H9 (cell line): ENCODE measurements at regions not wholly inside any gene's neighbourhood (a gene's known extent, or its start where the extent isn't known, plus 50 kb on each side); places are given as distances from the start of the nearest gene placed in this dataset.

Experiments used
- DNase-seq: peaks from one replicate; pipeline ENCODE4 v3.0.0-alpha.2; 2017
- H2AFZ ChIP-seq: one replicate; pipeline ENCODE4 v1.6.1; 2013; ENCODE audit warnings: mild to moderate bottlenecking, low read length, control low read depth, moderate library complexity
- H2AK5ac ChIP-seq: 2 replicates; pipeline ENCODE4 v1.6.1; 2013; ENCODE audit warnings: low read length, control low read depth, mixed read lengths; ENCODE audit not compliant: insufficient read length
- H2BK120ac ChIP-seq: one replicate; pipeline ENCODE4 v1.6.1; 2013; ENCODE audit warnings: low read depth, mild to moderate bottlenecking, low read length, control low read depth, inconsistent platforms; ENCODE audit not compliant: poor library complexity, severe bottlenecking
- H2BK12ac ChIP-seq: 2 replicates; pipeline ENCODE4 v1.6.1; 2013; ENCODE audit warnings: low read length, control low read depth, mixed read lengths, low read depth; ENCODE audit not compliant: insufficient read length
- H2BK15ac ChIP-seq: 2 replicates; pipeline ENCODE4 v1.6.1; 2013; ENCODE audit warnings: low read depth, low read length, control low read depth
- H2BK20ac ChIP-seq: one replicate; pipeline ENCODE4 v1.6.1; 2013; ENCODE audit warnings: low read depth, mild to moderate bottlenecking, low read length, control low read depth, inconsistent platforms; ENCODE audit not compliant: poor library complexity, severe bottlenecking
- H2BK5ac ChIP-seq: 2 replicates; pipeline ENCODE4 v1.6.1; 2013; ENCODE audit warnings: low read length, control low read depth, mixed read lengths; ENCODE audit not compliant: insufficient read length
- H3K14ac ChIP-seq: 2 replicates; pipeline ENCODE4 v1.6.1; 2013; ENCODE audit warnings: low read length, control low read depth; ENCODE audit not compliant: insufficient read depth
- H3K18ac ChIP-seq: 2 replicates; pipeline ENCODE4 v1.6.1; 2013; ENCODE audit warnings: low read depth, mild to moderate bottlenecking, mixed read lengths, low read length, control low read depth; ENCODE audit not compliant: insufficient read length
- H3K23ac ChIP-seq: 2 replicates; pipeline ENCODE4 v1.6.1; 2013; ENCODE audit warnings: low read length, control low read depth, mixed read lengths, low read depth; ENCODE audit not compliant: insufficient read length
- H3K23me2 ChIP-seq: 2 replicates; pipeline ENCODE4 v1.6.1; 2013; ENCODE audit warnings: low read depth, mild to moderate bottlenecking, mixed read lengths, low read length, control low read depth; ENCODE audit not compliant: insufficient read length, poor library complexity, severe bottlenecking
- H3K27ac ChIP-seq: 2 replicates; pipeline ENCODE4 v1.5.1; 2013; ENCODE audit warnings: low read length, control low read depth, mixed read lengths, low read depth; ENCODE audit not compliant: insufficient read length
- H3K27me3 ChIP-seq: 2 replicates; pipeline ENCODE4 v1.6.1; 2013; ENCODE audit warnings: low read length, control low read depth, inconsistent platforms; ENCODE audit not compliant: insufficient read depth
- H3K4ac ChIP-seq: 2 replicates; pipeline ENCODE4 v1.6.1; 2013; ENCODE audit warnings: low read depth, mild to moderate bottlenecking, control low read depth, inconsistent platforms, low read length, moderate library complexity
- H3K4me1 ChIP-seq: 2 replicates; pipeline ENCODE4 v1.6.1; 2013; ENCODE audit warnings: low read length, control low read depth, inconsistent platforms; ENCODE audit not compliant: insufficient read depth
- H3K4me2 ChIP-seq: 2 replicates; pipeline ENCODE4 v1.6.1; 2013; ENCODE audit warnings: low read length, control low read depth, mixed read lengths; ENCODE audit not compliant: insufficient read length, insufficient read depth
- H3K56ac ChIP-seq: 2 replicates; pipeline ENCODE4 v1.6.1; 2013; ENCODE audit warnings: low read depth, mild to moderate bottlenecking, mixed read lengths, low read length, control low read depth; ENCODE audit not compliant: insufficient read length
- H3K79me1 ChIP-seq: 2 replicates; pipeline ENCODE4 v1.6.1; 2013; ENCODE audit warnings: low read depth, mild to moderate bottlenecking, moderate library complexity, low read length, control low read depth, inconsistent platforms; ENCODE audit not compliant: insufficient read depth, poor library complexity, severe bottlenecking
- H3K79me2 ChIP-seq: 2 replicates; pipeline ENCODE4 v1.6.1; 2013; ENCODE audit warnings: low read length, control low read depth, inconsistent platforms; ENCODE audit not compliant: insufficient read depth
- H3K9ac ChIP-seq: 2 replicates; pipeline ENCODE4 v1.6.1; 2013; ENCODE audit warnings: low read length, control low read depth, mixed read lengths; ENCODE audit not compliant: insufficient read length; ENCODE audit errors: extremely low read depth
- H3K9me3 ChIP-seq: one replicate; pipeline ENCODE4 v1.6.1; 2013; ENCODE audit warnings: low read depth, low read length, inconsistent platforms; ENCODE audit not compliant: control insufficient read depth
- H3T11ph ChIP-seq: one replicate; pipeline ENCODE4 v1.6.1; 2013; ENCODE audit warnings: mild to moderate bottlenecking, low read length, control low read depth, inconsistent platforms
- H4K20me1 ChIP-seq: one replicate; pipeline ENCODE4 v1.6.1; 2013; ENCODE audit not compliant: control insufficient read depth, insufficient read length, insufficient read depth
- H4K5ac ChIP-seq: 2 replicates; pipeline ENCODE4 v1.6.1; 2013; ENCODE audit warnings: low read depth, mild to moderate bottlenecking, mixed read lengths, low read length, control low read depth; ENCODE audit not compliant: insufficient read length
- H4K8ac ChIP-seq: replicated peaks from 2 replicates; pipeline ENCODE4 v1.6.1; 2013; ENCODE audit warnings: low read length, control low read depth, mixed read lengths, low read depth; ENCODE audit not compliant: insufficient read length
- H4K91ac ChIP-seq: 2 replicates; pipeline ENCODE4 v1.6.1; 2013; ENCODE audit warnings: low read depth, mild to moderate bottlenecking, moderate library complexity, mixed read lengths, low read length, control low read depth; ENCODE audit not compliant: insufficient read length
- H3K27ac Mint-ChIP-seq, 3 experiments: 2 replicates in 2 of 3; 3 replicates in 1 of 3; pipeline ENCODE4 v1.8.0; 2020 to 2021; ENCODE audit warnings: mixed read lengths in 3 of 3, mild to moderate bottlenecking in 1 of 3, moderate library complexity in 1 of 3
- H3K27me3 Mint-ChIP-seq: 2 replicates; pipeline ENCODE4 v1.8.0; 2021; ENCODE audit warnings: low read depth, mild to moderate bottlenecking, moderate library complexity, mixed read lengths
- H3K36me3 Mint-ChIP-seq, 3 experiments: 2 replicates in 2 of 3; 3 replicates in 1 of 3; pipeline ENCODE4 v1.8.0; 2020 to 2021; ENCODE audit warnings: low read depth in 3 of 3, mixed read lengths in 3 of 3; ENCODE audit not compliant: insufficient read depth in 1 of 3
- H3K4me1 Mint-ChIP-seq, 2 experiments: 2 replicates each; pipeline ENCODE4 v1.8.0; 2020; ENCODE audit warnings: mixed read lengths in 2 of 2
- H3K4me3 Mint-ChIP-seq, 2 experiments: 2 replicates in 1 of 2; 3 replicates in 1 of 2; pipeline ENCODE4 v1.8.0; 2020 to 2021; ENCODE audit warnings: mild to moderate bottlenecking in 2 of 2, mixed read lengths in 2 of 2, moderate library complexity in 1 of 2
- H3K9me3 Mint-ChIP-seq, 2 experiments: 2 replicates in 1 of 2; 3 replicates in 1 of 2; pipeline ENCODE4 v1.8.0; 2020; ENCODE audit warnings: mild to moderate bottlenecking in 2 of 2, mixed read lengths in 2 of 2, moderate library complexity in 1 of 2
- WGBS: extraction: QIAGEN DNeasy Blood & Tissue Kit; methylation state at CpG from one replicate; pipeline ENCODE4 v1.1.7; 2013; ENCODE audit warnings: missing lambda C conversion rate, low lambda C conversion rate, mixed read lengths; ENCODE audit not compliant: insufficient read length; ENCODE audit errors: extremely low coverage; 5-methylcytosine and 5-hydroxymethylcytosine counted together
- TF ChIP-seq, protein P1 (sequence below): fragments of 200-600 bp; sonication (generic); conservative IDR thresholded peaks from 3 replicates; pipeline ENCODE4 v1.8.0; 2021; ENCODE audit warnings: antibody characterized with exemption, mild to moderate bottlenecking

DNA sequence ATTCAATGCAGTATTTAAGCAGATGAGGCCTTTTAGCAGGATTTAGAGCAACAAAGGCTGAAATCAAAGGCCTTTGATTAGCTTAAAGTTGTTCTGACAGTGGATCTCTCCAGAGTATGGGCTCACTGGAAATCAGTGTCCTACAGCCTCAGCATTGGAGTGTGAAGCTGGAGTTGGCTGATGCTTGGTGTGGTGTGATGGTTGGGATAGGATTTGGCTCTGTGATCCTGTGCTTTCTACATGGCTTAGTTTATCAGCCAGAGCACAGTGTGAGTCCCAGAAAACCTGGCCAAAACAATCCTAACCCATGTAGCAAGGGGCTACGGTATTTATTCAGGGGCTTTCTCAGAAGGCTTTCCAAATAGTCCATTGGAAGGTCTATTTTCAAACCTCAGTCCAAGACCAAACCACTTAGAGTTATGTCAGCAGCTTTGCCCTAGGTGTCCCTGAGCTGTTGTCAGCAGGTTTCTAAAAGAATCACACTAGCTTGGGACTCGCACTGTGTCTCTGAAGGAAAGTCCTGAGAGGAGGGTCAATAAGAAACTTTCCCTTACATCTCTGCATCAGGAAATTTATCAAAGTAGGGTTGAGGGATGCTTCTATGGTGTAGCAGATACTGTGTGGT lies 65.4 kb upstream of the ANKRD1 start:
- WGBS, result no CpG with 5 or more reads among the region's 2 CpGs
- no peak overlapping the region for H3K9ac ChIP-seq

More for the DNA sequence above, 65.4 kb upstream of the ANKRD1 start:
- Histone ChIP-seq H3K27me3 (no peaks in the 10 kb centered on the region), H3T11ph (no peak overlapping the region), H4K5ac (no peak overlapping the region), H3K4me2 (no peak overlapping the region), H4K8ac (no peak overlapping the region), H3K27ac (no peak overlapping the region), H3K9me3 (no peaks in the 10 kb centered on the region), H2BK5ac (no peak overlapping the region), H2BK120ac (no peak overlapping the region), H3K79me1 (no peaks in the 10 kb centered on the region), H3K23ac (no peak overlapping the region), H2AK5ac (no peak overlapping the region), H3K14ac (no peak overlapping the region), H4K20me1 (no peaks in the 10 kb centered on the region), H3K4ac (no peak overlapping the region), H3K23me2 (no peaks in the 10 kb centered on the region), H2BK20ac (no peak overlapping the region), H3K18ac (no peak overlapping the region), H2AFZ (no peak overlapping the region), H2BK15ac (no peak overlapping the region), H4K91ac (no peak overlapping the region), H3K56ac (no peak overlapping the region), H3K79me2 (no peaks in the 10 kb centered on the region), H3K4me1 (no peaks in the 10 kb centered on the region), H2BK12ac (no peak overlapping the region)
- Mint-ChIP-seq H3K9me3 (no peaks in the 10 kb centered on the region), H3K4me1 (peaks cover 0 to 7% of the 10 kb centered on the region in 2 experiments; a peak in 1 of 4 replicates), H3K4me3 (no peak overlapping the region), H3K27ac (no peak overlapping the region), H3K36me3 (no peaks in the 10 kb centered on the region), H3K27me3 (peaks cover 26% of the 10 kb centered on the region)
- no peak for DNase-seq
- TF ChIP-seq, protein P1, sequence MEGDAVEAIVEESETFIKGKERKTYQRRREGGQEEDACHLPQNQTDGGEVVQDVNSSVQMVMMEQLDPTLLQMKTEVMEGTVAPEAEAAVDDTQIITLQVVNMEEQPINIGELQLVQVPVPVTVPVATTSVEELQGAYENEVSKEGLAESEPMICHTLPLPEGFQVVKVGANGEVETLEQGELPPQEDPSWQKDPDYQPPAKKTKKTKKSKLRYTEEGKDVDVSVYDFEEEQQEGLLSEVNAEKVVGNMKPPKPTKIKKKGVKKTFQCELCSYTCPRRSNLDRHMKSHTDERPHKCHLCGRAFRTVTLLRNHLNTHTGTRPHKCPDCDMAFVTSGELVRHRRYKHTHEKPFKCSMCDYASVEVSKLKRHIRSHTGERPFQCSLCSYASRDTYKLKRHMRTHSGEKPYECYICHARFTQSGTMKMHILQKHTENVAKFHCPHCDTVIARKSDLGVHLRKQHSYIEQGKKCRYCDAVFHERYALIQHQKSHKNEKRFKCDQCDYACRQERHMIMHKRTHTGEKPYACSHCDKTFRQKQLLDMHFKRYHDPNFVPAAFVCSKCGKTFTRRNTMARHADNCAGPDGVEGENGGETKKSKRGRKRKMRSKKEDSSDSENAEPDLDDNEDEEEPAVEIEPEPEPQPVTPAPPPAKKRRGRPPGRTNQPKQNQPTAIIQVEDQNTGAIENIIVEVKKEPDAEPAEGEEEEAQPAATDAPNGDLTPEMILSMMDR, result no peak
